ENCODE measurements at regions not wholly inside any gene's neighbourhood (a gene's known extent, or its start where the extent isn't known, plus 50 kb on each side); places are given as distances from the start of the nearest gene placed in this dataset.

- H3K9ac ChIP-seq (ENCODE audit: low read length), result no peak overlapping the region
- H3K27ac ChIP-seq (ENCODE audit: low read length), result no peak overlapping the region
- no peak overlapping the region for H3K4me3 ChIP-seq (ENCODE audit: low read length)
- no peaks in the 10 kb centered on the region for H3K27me3 ChIP-seq (ENCODE audit: control insufficient read depth, insufficient read depth, low read length)
- H3K4me1 ChIP-seq (ENCODE audit: control insufficient read depth, low read depth, low read length), result no peaks in the 10 kb centered on the region
- no peaks in the 10 kb centered on the region for H3K36me3 ChIP-seq (ENCODE audit: control insufficient read depth, low read depth, low read length)
- H3K9me3 ChIP-seq (ENCODE audit: control insufficient read depth, low read depth, low read length), result no peaks in the 10 kb centered on the region
Measured at GRCh38 chr15:96796841-96797240, 466.3 kb downstream of the NR2F2 start.

- H3K9me3 ChIP-seq (ENCODE audit: control insufficient read depth, low read depth, low read length), result no peaks in the 10 kb centered on the region
- H3K4me3 ChIP-seq (ENCODE audit: low read length), result no peak overlapping the region
- H3K27ac ChIP-seq (ENCODE audit: low read length), result no peak overlapping the region
- no peaks in the 10 kb centered on the region for H3K36me3 ChIP-seq (ENCODE audit: control insufficient read depth, low read depth, low read length)
- H3K27me3 ChIP-seq (ENCODE audit: control insufficient read depth, insufficient read depth, low read length), result no peaks in the 10 kb centered on the region
- peaks cover 12% of the 10 kb centered on the region for H3K4me1 ChIP-seq (ENCODE audit: control insufficient read depth, low read depth, low read length)
- H3K9ac ChIP-seq (ENCODE audit: low read length), result no peak overlapping the region
Measured at GRCh38 chr15:96801576-96802150, 471.2 kb downstream of the NR2F2 start.

- no peak overlapping the region for H3K9ac ChIP-seq (ENCODE audit: low read length)
- no peaks in the 10 kb centered on the region for H3K27me3 ChIP-seq (ENCODE audit: control insufficient read depth, insufficient read depth, low read length)
Measured at GRCh38 chr15:96802611-96803255, 472.2 kb downstream of the NR2F2 start.

GRCh38 chr15:96804754-96805153, 474.3 kb downstream of the NR2F2 start:
- Histone ChIP-seq H3K27me3 (ENCODE audit: control insufficient read depth, insufficient read depth, low read length) (no peaks in the 10 kb centered on the region), H3K4me1 (ENCODE audit: control insufficient read depth, low read depth, low read length) (peaks cover 12% of the 10 kb centered on the region)

More at GRCh38 chr15:96802611-96803255, 472.2 kb downstream of the NR2F2 start:
- Histone ChIP-seq H3K36me3 (ENCODE audit: control insufficient read depth, low read depth, low read length) (no peaks in the 10 kb centered on the region), H3K4me1 (ENCODE audit: control insufficient read depth, low read depth, low read length) (peaks cover 12% of the 10 kb centered on the region), H3K9me3 (ENCODE audit: control insufficient read depth, low read depth, low read length) (no peaks in the 10 kb centered on the region), H3K4me3 (ENCODE audit: low read length) (no peak overlapping the region), H3K27ac (ENCODE audit: low read length) (no peak overlapping the region)

GRCh38 chr15:96807361-96807760, 476.9 kb downstream of the NR2F2 start:
- no peaks in the 10 kb centered on the region for H3K27me3 ChIP-seq (ENCODE audit: control insufficient read depth, insufficient read depth, low read length)
- peaks cover 12% of the 10 kb centered on the region for H3K4me1 ChIP-seq (ENCODE audit: control insufficient read depth, low read depth, low read length)
- H3K9me3 ChIP-seq (ENCODE audit: control insufficient read depth, low read depth, low read length), result no peaks in the 10 kb centered on the region
- no peak overlapping the region for H3K4me3 ChIP-seq (ENCODE audit: low read length)
- H3K9ac ChIP-seq (ENCODE audit: low read length), result no peak overlapping the region
- H3K27ac ChIP-seq (ENCODE audit: low read length), result no peak overlapping the region
- no peaks in the 10 kb centered on the region for H3K36me3 ChIP-seq (ENCODE audit: control insufficient read depth, low read depth, low read length)

More at GRCh38 chr15:96804754-96805153, 474.3 kb downstream of the NR2F2 start:
- H3K27ac ChIP-seq (ENCODE audit: low read length), result no peak overlapping the region
- no peaks in the 10 kb centered on the region for H3K9me3 ChIP-seq (ENCODE audit: control insufficient read depth, low read depth, low read length)
- H3K4me3 ChIP-seq (ENCODE audit: low read length), result no peak overlapping the region
- H3K36me3 ChIP-seq (ENCODE audit: control insufficient read depth, low read depth, low read length), result no peaks in the 10 kb centered on the region
- H3K9ac ChIP-seq (ENCODE audit: low read length), result no peak overlapping the region

- no peaks in the 10 kb centered on the region for H3K9me3 ChIP-seq (ENCODE audit: control insufficient read depth, low read depth, low read length)
- no peaks in the 10 kb centered on the region for H3K36me3 ChIP-seq (ENCODE audit: control insufficient read depth, low read depth, low read length)
- no peak overlapping the region for H3K4me3 ChIP-seq (ENCODE audit: low read length)
- H3K4me1 ChIP-seq (ENCODE audit: control insufficient read depth, low read depth, low read length), result no peaks in the 10 kb centered on the region
- no peaks in the 10 kb centered on the region for H3K27me3 ChIP-seq (ENCODE audit: control insufficient read depth, insufficient read depth, low read length)
- H3K27ac ChIP-seq (ENCODE audit: low read length), result no peak overlapping the region
- H3K9ac ChIP-seq (ENCODE audit: low read length), result no peak overlapping the region
Measured at GRCh38 chr15:96817900-96818299, 487.4 kb downstream of the NR2F2 start.

- no peak overlapping the region for H3K4me3 ChIP-seq (ENCODE audit: low read length)
- H3K9me3 ChIP-seq (ENCODE audit: control insufficient read depth, low read depth, low read length), result no peaks in the 10 kb centered on the region
- H3K27me3 ChIP-seq (ENCODE audit: control insufficient read depth, insufficient read depth, low read length), result no peaks in the 10 kb centered on the region
- no peaks in the 10 kb centered on the region for H3K36me3 ChIP-seq (ENCODE audit: control insufficient read depth, low read depth, low read length)
- H3K4me1 ChIP-seq (ENCODE audit: control insufficient read depth, low read depth, low read length), result no peaks in the 10 kb centered on the region
- H3K27ac ChIP-seq (ENCODE audit: low read length), result no peak overlapping the region
- no peak overlapping the region for H3K9ac ChIP-seq (ENCODE audit: low read length)
Measured at GRCh38 chr15:96818861-96819260, 488.4 kb downstream of the NR2F2 start.

- H3K4me3 ChIP-seq (ENCODE audit: low read length), result no peak overlapping the region
- no peaks in the 10 kb centered on the region for H3K9me3 ChIP-seq (ENCODE audit: control insufficient read depth, low read depth, low read length)
- no peak overlapping the region for H3K27ac ChIP-seq (ENCODE audit: low read length)
- H3K36me3 ChIP-seq (ENCODE audit: control insufficient read depth, low read depth, low read length), result no peaks in the 10 kb centered on the region
- no peaks in the 10 kb centered on the region for H3K27me3 ChIP-seq (ENCODE audit: control insufficient read depth, insufficient read depth, low read length)
- no peak overlapping the region for H3K9ac ChIP-seq (ENCODE audit: low read length)
- H3K4me1 ChIP-seq (ENCODE audit: control insufficient read depth, low read depth, low read length), result no peaks in the 10 kb centered on the region
Measured at GRCh38 chr15:96827981-96828380, 497.5 kb downstream of the NR2F2 start.

GRCh38 chr15:96837241-96837970, 506.9 kb downstream of the NR2F2 start:
- no peak overlapping the region for H3K4me3 ChIP-seq (ENCODE audit: low read length)
- H3K36me3 ChIP-seq (ENCODE audit: control insufficient read depth, low read depth, low read length), result no peaks in the 10 kb centered on the region
- no peaks in the 10 kb centered on the region for H3K4me1 ChIP-seq (ENCODE audit: control insufficient read depth, low read depth, low read length)
- no peaks in the 10 kb centered on the region for H3K9me3 ChIP-seq (ENCODE audit: control insufficient read depth, low read depth, low read length)
- H3K27me3 ChIP-seq (ENCODE audit: control insufficient read depth, insufficient read depth, low read length), result no peaks in the 10 kb centered on the region
- no peak overlapping the region for H3K27ac ChIP-seq (ENCODE audit: low read length)
- H3K9ac ChIP-seq (ENCODE audit: low read length), result no peak overlapping the region

- H3K4me1 ChIP-seq (ENCODE audit: control insufficient read depth, low read depth, low read length), result no peaks in the 10 kb centered on the region
- H3K27ac ChIP-seq (ENCODE audit: low read length), result no peak overlapping the region
- H3K36me3 ChIP-seq (ENCODE audit: control insufficient read depth, low read depth, low read length), result no peaks in the 10 kb centered on the region
- H3K4me3 ChIP-seq (ENCODE audit: low read length), result no peak overlapping the region
- H3K27me3 ChIP-seq (ENCODE audit: control insufficient read depth, insufficient read depth, low read length), result no peaks in the 10 kb centered on the region
- H3K9ac ChIP-seq (ENCODE audit: low read length), result no peak overlapping the region
- no peaks in the 10 kb centered on the region for H3K9me3 ChIP-seq (ENCODE audit: control insufficient read depth, low read depth, low read length)
Measured at GRCh38 chr15:96838081-96838480, 507.6 kb downstream of the NR2F2 start.

- Histone ChIP-seq H3K9ac (ENCODE audit: low read length) (no peak overlapping the region), H3K4me1 (ENCODE audit: control insufficient read depth, low read depth, low read length) (no peaks in the 10 kb centered on the region), H3K27me3 (ENCODE audit: control insufficient read depth, insufficient read depth, low read length) (no peaks in the 10 kb centered on the region), H3K9me3 (ENCODE audit: control insufficient read depth, low read depth, low read length) (no peaks in the 10 kb centered on the region), H3K4me3 (ENCODE audit: low read length) (no peak overlapping the region), H3K27ac (ENCODE audit: low read length) (no peak overlapping the region), H3K36me3 (ENCODE audit: control insufficient read depth, low read depth, low read length) (no peaks in the 10 kb centered on the region)
Measured at GRCh38 chr15:96849271-96849900, 518.9 kb downstream of the NR2F2 start.

Data from iPS-18a (cell line).